OCI-LY7 (cell line): ENCODE measurements at regions not wholly inside any gene's neighbourhood (a gene's known extent, or its start where the extent isn't known, plus 50 kb on each side); places are given as distances from the start of the nearest gene placed in this dataset.

Experiments
- EZH2phosphoT487 ChIP-seq: fragments of 200-600 bp; sonication (generic); IDR thresholded peaks from 2 replicates; pipeline ENCODE4 v1.6.1; 2018; ENCODE audit warnings: low read depth, borderline replicate concordance, mild to moderate bottlenecking, mixed run types, antibody characterized with exemption, low read length, moderate library complexity, mixed read lengths
- TF ChIP-seq, protein P1 (sequence below): fragments of 200-600 bp; sonication (generic); conservative IDR thresholded peaks from 2 replicates; pipeline ENCODE4 v1.5.1; 2014; ENCODE audit warnings: mild to moderate bottlenecking, antibody characterized with exemption, low read length, moderate library complexity, mixed read lengths

DNA sequence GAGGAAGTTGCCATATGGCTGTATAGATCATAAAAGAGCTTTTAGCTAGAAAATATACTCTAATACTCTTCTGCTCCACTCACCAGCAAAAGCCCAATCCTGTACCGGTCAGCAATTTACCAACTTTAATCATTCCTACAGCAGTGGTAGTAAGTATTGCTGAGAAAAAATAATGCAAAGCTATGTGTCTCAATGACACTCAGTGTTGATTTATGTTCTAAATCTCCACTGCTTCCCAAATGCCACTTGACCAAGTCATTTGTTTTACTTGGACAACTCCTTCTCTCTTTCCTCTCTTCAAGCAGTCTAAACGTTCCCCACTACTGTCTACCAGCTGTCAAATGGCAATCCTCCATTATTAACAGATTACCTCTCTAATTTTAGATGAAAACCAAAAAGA lies 201.8 kb upstream of the GK2 start:
- TF ChIP-seq, protein P1, sequence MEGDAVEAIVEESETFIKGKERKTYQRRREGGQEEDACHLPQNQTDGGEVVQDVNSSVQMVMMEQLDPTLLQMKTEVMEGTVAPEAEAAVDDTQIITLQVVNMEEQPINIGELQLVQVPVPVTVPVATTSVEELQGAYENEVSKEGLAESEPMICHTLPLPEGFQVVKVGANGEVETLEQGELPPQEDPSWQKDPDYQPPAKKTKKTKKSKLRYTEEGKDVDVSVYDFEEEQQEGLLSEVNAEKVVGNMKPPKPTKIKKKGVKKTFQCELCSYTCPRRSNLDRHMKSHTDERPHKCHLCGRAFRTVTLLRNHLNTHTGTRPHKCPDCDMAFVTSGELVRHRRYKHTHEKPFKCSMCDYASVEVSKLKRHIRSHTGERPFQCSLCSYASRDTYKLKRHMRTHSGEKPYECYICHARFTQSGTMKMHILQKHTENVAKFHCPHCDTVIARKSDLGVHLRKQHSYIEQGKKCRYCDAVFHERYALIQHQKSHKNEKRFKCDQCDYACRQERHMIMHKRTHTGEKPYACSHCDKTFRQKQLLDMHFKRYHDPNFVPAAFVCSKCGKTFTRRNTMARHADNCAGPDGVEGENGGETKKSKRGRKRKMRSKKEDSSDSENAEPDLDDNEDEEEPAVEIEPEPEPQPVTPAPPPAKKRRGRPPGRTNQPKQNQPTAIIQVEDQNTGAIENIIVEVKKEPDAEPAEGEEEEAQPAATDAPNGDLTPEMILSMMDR, result no peak
- TF ChIP-seq EZH2phosphoT487, result no peak
